Smooth muscle cell (in vitro differentiated cells): ENCODE measurements at regions not wholly inside any gene's neighbourhood (a gene's known extent, or its start where the extent isn't known, plus 50 kb on each side); places are given as distances from the start of the nearest gene placed in this dataset.

Experiments used
- DNase-seq: peaks from one replicate; lab custom pipeline; 2025; ENCODE audit not compliant: unreplicated experiment; lab: John Stamatoyannopoulos, UW
- H2AFZ ChIP-seq: fragments of 200-600 bp; sonication (generic); 2 replicates; pipeline ENCODE4 v1.6.0; 2016; ENCODE audit warnings: antibody characterized with exemption, low read depth, mild to moderate bottlenecking
- H3F3A ChIP-seq: fragments of 200-600 bp; sonication (generic); 2 replicates; pipeline ENCODE4 v1.6.0; 2017; ENCODE audit warnings: antibody characterized with exemption, low read depth
- H3K27ac ChIP-seq: fragments of 200-600 bp; sonication (generic); 2 replicates; pipeline ENCODE4 v1.5.1; 2016; ENCODE audit warnings: low read depth, mild to moderate bottlenecking
- H3K27me3 ChIP-seq: fragments of 200-600 bp; sonication (generic); 2 replicates; pipeline ENCODE4 v1.6.1; 2016; ENCODE audit warnings: low read depth, mild to moderate bottlenecking
- H3K36me3 ChIP-seq: fragments of 200-600 bp; sonication (generic); 2 replicates; pipeline ENCODE4 v1.5.1; 2016; ENCODE audit warnings: low read depth
- H3K4me1 ChIP-seq: fragments of 200-600 bp; sonication (generic); 2 replicates; pipeline ENCODE4 v1.5.1; 2016; ENCODE audit warnings: low read depth
- H3K4me2 ChIP-seq: fragments of 200-600 bp; sonication (generic); 2 replicates; pipeline ENCODE4 v1.6.0; 2016; ENCODE audit warnings: mild to moderate bottlenecking
- H3K4me3 ChIP-seq: fragments of 200-600 bp; sonication (generic); 2 replicates; pipeline ENCODE4 v1.5.1; 2016; ENCODE audit warnings: mild to moderate bottlenecking
- H3K79me2 ChIP-seq: fragments of 200-600 bp; sonication (generic); 2 replicates; pipeline ENCODE4 v1.6.0; 2016; ENCODE audit warnings: low read depth, mild to moderate bottlenecking
- H3K9ac ChIP-seq: fragments of 200-600 bp; sonication (generic); 2 replicates; pipeline ENCODE4 v1.6.0; 2016; ENCODE audit warnings: low read depth
- H3K9me3 ChIP-seq: fragments of 200-600 bp; sonication (generic); replicated peaks from 2 replicates; pipeline ENCODE4 v1.5.1; 2016; ENCODE audit warnings: low read depth
- H4K20me1 ChIP-seq: fragments of 200-600 bp; sonication (generic); 2 replicates; pipeline ENCODE4 v1.6.0; 2016; ENCODE audit warnings: low read depth
- WGBS: methylation state at CpG from one replicate; pipeline ENCODE4 v1.1.7; 2016; ENCODE audit warnings: low lambda C conversion rate; 5-methylcytosine and 5-hydroxymethylcytosine counted together
- TF ChIP-seq, protein P1 (sequence below): fragments of 200-600 bp; sonication (generic); IDR thresholded peaks from 2 replicates; pipeline ENCODE4 v1.5.1; 2017; ENCODE audit warnings: borderline replicate concordance, mild to moderate bottlenecking, antibody characterized with exemption; ENCODE audit not compliant: insufficient read depth, poor library complexity, severe bottlenecking

DNA sequence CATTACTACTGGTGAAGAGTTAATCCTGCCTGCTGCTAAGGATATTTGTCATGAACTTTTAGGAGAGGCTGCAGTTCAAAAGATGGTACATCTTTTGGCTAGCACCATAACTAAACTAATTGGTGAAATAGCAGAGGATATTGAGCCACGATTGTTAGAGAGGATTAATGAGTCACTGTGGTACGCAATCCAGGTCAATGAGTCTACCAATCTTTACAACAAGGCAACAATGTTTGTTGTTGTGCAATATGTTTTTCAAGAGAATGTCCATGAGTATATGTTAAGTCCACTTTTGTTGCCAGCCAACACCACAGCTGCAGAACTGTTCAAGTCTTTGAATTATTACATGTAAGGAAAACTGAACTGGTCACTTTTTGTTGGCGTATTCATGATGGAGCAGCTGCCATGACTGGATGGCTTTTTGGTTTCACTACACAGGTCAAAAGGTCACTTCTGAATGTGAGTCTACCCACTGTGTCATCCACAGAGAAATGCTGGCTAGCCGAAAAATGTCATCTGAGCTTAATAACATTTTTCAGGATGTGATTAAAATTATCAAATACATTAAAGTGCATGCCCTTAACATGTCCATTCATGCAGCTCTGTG, 402.6 kb upstream of the KIF2B start:
- no peaks in the 10 kb centered on the region for H3K36me3 ChIP-seq
- no peaks in the 10 kb centered on the region for H3K4me1 ChIP-seq
- no peak overlapping the region for H3K9ac ChIP-seq
- no peak overlapping the region for H3K4me2 ChIP-seq
- no peaks in the 10 kb centered on the region for H4K20me1 ChIP-seq
- WGBS = 93% methylated on average over 4 of the region's 4 CpGs
- H2AFZ ChIP-seq = no peak overlapping the region
- no peaks in the 10 kb centered on the region for H3F3A ChIP-seq
- TF ChIP-seq, protein P1, sequence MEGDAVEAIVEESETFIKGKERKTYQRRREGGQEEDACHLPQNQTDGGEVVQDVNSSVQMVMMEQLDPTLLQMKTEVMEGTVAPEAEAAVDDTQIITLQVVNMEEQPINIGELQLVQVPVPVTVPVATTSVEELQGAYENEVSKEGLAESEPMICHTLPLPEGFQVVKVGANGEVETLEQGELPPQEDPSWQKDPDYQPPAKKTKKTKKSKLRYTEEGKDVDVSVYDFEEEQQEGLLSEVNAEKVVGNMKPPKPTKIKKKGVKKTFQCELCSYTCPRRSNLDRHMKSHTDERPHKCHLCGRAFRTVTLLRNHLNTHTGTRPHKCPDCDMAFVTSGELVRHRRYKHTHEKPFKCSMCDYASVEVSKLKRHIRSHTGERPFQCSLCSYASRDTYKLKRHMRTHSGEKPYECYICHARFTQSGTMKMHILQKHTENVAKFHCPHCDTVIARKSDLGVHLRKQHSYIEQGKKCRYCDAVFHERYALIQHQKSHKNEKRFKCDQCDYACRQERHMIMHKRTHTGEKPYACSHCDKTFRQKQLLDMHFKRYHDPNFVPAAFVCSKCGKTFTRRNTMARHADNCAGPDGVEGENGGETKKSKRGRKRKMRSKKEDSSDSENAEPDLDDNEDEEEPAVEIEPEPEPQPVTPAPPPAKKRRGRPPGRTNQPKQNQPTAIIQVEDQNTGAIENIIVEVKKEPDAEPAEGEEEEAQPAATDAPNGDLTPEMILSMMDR = no peak
- H3K79me2 ChIP-seq = no peaks in the 10 kb centered on the region
- H3K27me3 ChIP-seq = no peaks in the 10 kb centered on the region
- no peak for DNase-seq
- H3K9me3 ChIP-seq = no peaks in the 10 kb centered on the region
- H3K4me3 ChIP-seq = no peak overlapping the region
- no peak overlapping the region for H3K27ac ChIP-seq

DNA sequence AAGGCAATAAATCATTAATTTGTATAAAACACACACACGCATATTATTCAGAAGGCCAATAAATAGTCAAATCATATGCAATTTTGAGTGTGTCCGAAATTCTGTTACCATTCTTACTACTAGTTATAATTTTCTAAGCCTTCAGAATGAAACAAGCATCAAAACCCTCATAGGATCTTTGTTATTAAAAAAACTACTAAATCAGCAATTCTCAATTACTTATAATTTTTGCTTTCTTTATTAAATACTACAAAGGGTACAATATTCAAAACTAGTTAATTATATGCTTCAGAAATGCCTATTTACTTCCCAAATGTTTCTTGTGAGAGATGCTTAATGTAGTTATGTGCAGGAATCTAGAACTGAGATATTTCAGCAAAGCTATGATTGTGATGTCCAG, 413.1 kb upstream of the KIF2B start:
- no peaks in the 10 kb centered on the region for H3K79me2 ChIP-seq
- H3K36me3 ChIP-seq = no peaks in the 10 kb centered on the region
- no peak overlapping the region for H3K9ac ChIP-seq
- DNase-seq = no peak
- TF ChIP-seq, protein P1 = no peak
- no peaks in the 10 kb centered on the region for H3K4me1 ChIP-seq
- 75% methylated on average over 2 of the region's 2 CpGs for WGBS
- H4K20me1 ChIP-seq = no peaks in the 10 kb centered on the region
- no peak overlapping the region for H3K4me3 ChIP-seq
- no peak overlapping the region for H3K4me2 ChIP-seq
- H3K27ac ChIP-seq = no peak overlapping the region
- H3K27me3 ChIP-seq = no peaks in the 10 kb centered on the region
- H3K9me3 ChIP-seq = no peaks in the 10 kb centered on the region
- no peaks in the 10 kb centered on the region for H3F3A ChIP-seq
- H2AFZ ChIP-seq = no peak overlapping the region

DNA sequence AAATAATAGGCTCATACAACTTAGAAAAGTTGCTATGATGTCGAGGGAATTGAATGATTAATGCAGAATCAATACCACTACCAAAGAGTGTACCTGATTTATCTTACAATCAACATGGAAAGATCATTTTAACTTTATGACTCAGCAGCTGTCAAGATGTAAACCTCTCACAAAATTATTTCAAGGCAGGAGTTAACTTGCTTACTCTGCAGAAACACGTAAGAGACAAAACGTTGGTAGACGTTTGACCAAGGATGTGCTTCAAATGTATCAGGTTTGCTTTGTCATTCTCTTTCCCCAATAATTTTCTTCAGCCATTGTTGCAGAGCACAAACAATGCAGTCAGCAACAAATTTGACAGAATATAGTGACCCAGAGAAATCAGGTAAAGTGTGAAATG, 415.8 kb upstream of the KIF2B start:
- Histone ChIP-seq H3K79me2 (no peaks in the 10 kb centered on the region), H3K4me1 (no peaks in the 10 kb centered on the region), H3K4me3 (no peak overlapping the region), H4K20me1 (no peaks in the 10 kb centered on the region), H2AFZ (no peak overlapping the region), H3K9ac (no peak overlapping the region), H3K27me3 (no peaks in the 10 kb centered on the region), H3K9me3 (no peaks in the 10 kb centered on the region), H3K27ac (no peak overlapping the region), H3F3A (no peaks in the 10 kb centered on the region), H3K36me3 (no peaks in the 10 kb centered on the region), H3K4me2 (no peak overlapping the region)
- 90% methylated on average over 4 of the region's 4 CpGs for WGBS
- TF ChIP-seq, protein P1 = no peak
- DNase-seq = no peak

DNA sequence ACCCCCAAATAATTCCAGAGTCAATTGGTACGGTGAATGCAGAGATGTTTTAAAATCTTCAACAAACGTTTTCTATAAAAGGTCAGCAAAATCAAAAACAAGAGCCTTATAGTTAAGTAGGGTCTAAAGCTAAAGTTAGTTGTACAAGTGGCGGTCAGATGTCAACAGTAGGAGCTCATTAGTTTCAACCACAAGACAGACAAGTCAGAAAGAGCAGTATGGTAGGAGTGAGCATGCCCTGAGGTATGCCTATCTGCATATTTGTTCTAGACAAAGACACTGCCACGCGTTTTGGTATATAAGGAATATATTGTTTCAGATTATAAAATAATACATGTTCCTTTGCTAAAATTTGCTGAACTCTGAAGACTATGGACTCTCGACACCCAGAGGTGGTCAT, 431.5 kb upstream of the KIF2B start:
- 79% methylated on average over 6 of the region's 6 CpGs for WGBS
- no peaks in the 10 kb centered on the region for H3K4me1 ChIP-seq

More for the DNA sequence above, 431.5 kb upstream of the KIF2B start:
- H3K9me3 ChIP-seq = no peaks in the 10 kb centered on the region
- TF ChIP-seq, protein P1 = no peak
- no peak overlapping the region for H3K27ac ChIP-seq
- H3K27me3 ChIP-seq = no peaks in the 10 kb centered on the region
- no peak for DNase-seq
- no peak overlapping the region for H3K4me3 ChIP-seq
- H3K9ac ChIP-seq = no peak overlapping the region
- H3K4me2 ChIP-seq = no peak overlapping the region
- no peaks in the 10 kb centered on the region for H3K79me2 ChIP-seq
- no peak overlapping the region for H2AFZ ChIP-seq
- H3K36me3 ChIP-seq = no peaks in the 10 kb centered on the region
- H3F3A ChIP-seq = no peaks in the 10 kb centered on the region
- no peaks in the 10 kb centered on the region for H4K20me1 ChIP-seq
